Mucosa of descending colon (tissue), 3 donors: ENCODE measurements at regions not wholly inside any gene's neighbourhood (a gene's known extent, or its start where the extent isn't known, plus 50 kb on each side); places are given as distances from the start of the nearest gene placed in this dataset.

Experiments
- ATAC-seq: fragments of 200-7000 bp; cut with Tn5 transposase; one replicate; pipeline ENCODE4 v1.9.1; 2020; ENCODE audit warnings: mild to moderate bottlenecking, moderate library complexity
- DNase-seq, 3 donors: peaks; one replicate each; pipeline ENCODE4 v3.0.0-alpha.2; 2020
- H3K36me3 ChIP-seq: fragments of 200-600 bp; one replicate; pipeline ENCODE4 v1.8.0; 2021; ENCODE audit warnings: low read depth, mild to moderate bottlenecking
- H3K4me1 ChIP-seq: fragments of 200-600 bp; one replicate; pipeline ENCODE4 v1.8.0; 2021; ENCODE audit warnings: low read depth, mild to moderate bottlenecking
- H3K4me3 ChIP-seq: fragments of 200-600 bp; one replicate; pipeline ENCODE4 v1.8.0; 2021; ENCODE audit warnings: mild to moderate bottlenecking
- H3K9me3 ChIP-seq: fragments of 200-600 bp; one replicate; pipeline ENCODE4 v1.8.0; 2021; ENCODE audit warnings: mild to moderate bottlenecking
- CTCF ChIP-seq: fragments of 200-600 bp; IDR thresholded peaks from one replicate; pipeline ENCODE4 v1.8.0; 2022; ENCODE audit warnings: antibody characterized with exemption, mild to moderate bottlenecking
- intact Hi-C, 2 donors: fragments of 100-400 bp; cut with DNase I in 1 of 2; cut with micrococcal nuclease in 1 of 2; formaldehyde crosslinking; loops; one replicate each; pipeline versions ENCODE4 v1.11.0 to v1.11.1; 2022; cut with DNase I, micrococcal nuclease
- donor health status: DM: no; HTN: no; CAD: no; lungs with moderate emphysema.
- donor health status: DM: no; HTN: no; CAD: no.
- donor health status: DM: no; HTN: yes; CAD: no.

GRCh38 chr14:29042551-29042950, 276.0 kb downstream of the FOXG1 start:
- intact Hi-C loops, result no loop called here
- TF ChIP-seq CTCF, result no peak
- Histone ChIP-seq H3K9me3 (peaks cover 2% of the 10 kb centered on the region), H3K4me1 (no peaks in the 10 kb centered on the region), H3K36me3 (no peaks in the 10 kb centered on the region), H3K4me3 (no peak overlapping the region)
- ATAC-seq, result no peak
- DNase-seq, result no peak

GRCh38 chr14:29043737-29044136, 277.1 kb downstream of the FOXG1 start:
- intact Hi-C loops, result no loop called here
- DNase-seq, result no peak
- no peak for TF ChIP-seq CTCF
- no peaks in the 10 kb centered on the region for H3K4me1 ChIP-seq
- ATAC-seq, result no peak
- H3K9me3 ChIP-seq, result peaks cover 5% of the 10 kb centered on the region
- no peaks in the 10 kb centered on the region for H3K36me3 ChIP-seq
- no peak overlapping the region for H3K4me3 ChIP-seq

GRCh38 chr14:29045237-29045636, 278.6 kb downstream of the FOXG1 start:
- intact Hi-C loops, result no loop called here
- TF ChIP-seq CTCF, result no peak
- Histone ChIP-seq H3K36me3 (no peaks in the 10 kb centered on the region), H3K4me1 (no peaks in the 10 kb centered on the region), H3K9me3 (peaks cover 19% of the 10 kb centered on the region), H3K4me3 (no peak overlapping the region)
- ATAC-seq (no peak), DNase-seq (no peak)

GRCh38 chr14:29054119-29054518, 287.5 kb downstream of the FOXG1 start:
- ATAC-seq (no peak), DNase-seq (no peak)
- Histone ChIP-seq H3K4me3 (no peak overlapping the region), H3K36me3 (no peaks in the 10 kb centered on the region), H3K4me1 (no peaks in the 10 kb centered on the region), H3K9me3 (peaks cover 27% of the 10 kb centered on the region)
- intact Hi-C loops, result no loop called here
- no peak for TF ChIP-seq CTCF

GRCh38 chr14:29056041-29056566, 289.5 kb downstream of the FOXG1 start:
- DNase-seq (no peak), ATAC-seq (no peak)
- Histone ChIP-seq H3K4me3 (no peak overlapping the region), H3K4me1 (no peaks in the 10 kb centered on the region), H3K9me3 (peaks cover 9% of the 10 kb centered on the region), H3K36me3 (no peaks in the 10 kb centered on the region)
- TF ChIP-seq CTCF, result no peak
- intact Hi-C loops, result no loop called here

GRCh38 chr14:29061702-29062101, 295.1 kb downstream of the FOXG1 start:
- no peak overlapping the region for H3K4me3 ChIP-seq
- ATAC-seq (no peak), DNase-seq (no peak)
- H3K9me3 ChIP-seq, result peaks cover 15% of the 10 kb centered on the region
- no peaks in the 10 kb centered on the region for H3K4me1 ChIP-seq
- H3K36me3 ChIP-seq, result no peaks in the 10 kb centered on the region
- intact Hi-C loops, result no loop called here
- no peak for TF ChIP-seq CTCF
